Spleen (tissue), 3 donors: ENCODE measurements at regions not wholly inside any gene's neighbourhood (a gene's known extent, or its start where the extent isn't known, plus 50 kb on each side); places are given as distances from the start of the nearest gene placed in this dataset.

ENCODE experiments used
- POLR2A ChIP-seq, 3 donors: fragments of 450-650 bp; IDR thresholded peaks; one replicate each; pipeline ENCODE4 v1.5.1; 2017; ENCODE audit warnings: antibody characterized with exemption in 3 of 3, mild to moderate bottlenecking in 1 of 3
- POLR2AphosphoS5 ChIP-seq, 3 donors: sonication (generic); formaldehyde crosslinking; IDR thresholded peaks; one replicate each; pipeline ENCODE4 v1.5.1; 2017; ENCODE audit warnings: antibody characterized with exemption in 3 of 3

- no peak for TF ChIP-seq POLR2AphosphoS5 (IDR thresholded peaks at IDR 0.05)
- TF ChIP-seq POLR2A (IDR thresholded peaks at IDR 0.05) = no peak
Measured at GRCh38 chrX:7638078-7638710, 204.8 kb upstream of the VCX start.
